Activated CD4-positive, alpha-beta T cell treated with anti-CD3 and anti-CD28 coated beads, Interleukin-2, Interleukin-6, amounts not matched to agents 100 ng/mL and 50 ng/mL, durations not matched to agents 16 hours and 8 hours (primary cell): ENCODE measurements at regions not wholly inside any gene's neighbourhood (a gene's known extent, or its start where the extent isn't known, plus 50 kb on each side); places are given as distances from the start of the nearest gene placed in this dataset.

ENCODE experiments used
- DNase-seq: peaks from one replicate; pipeline ENCODE4 v3.0.0-alpha.2; 2020

- no peak for DNase-seq
These were observed 368.2 kb upstream of the PRICKLE1 start for GRCh38 chr12:42957561-42958290.

DNA sequence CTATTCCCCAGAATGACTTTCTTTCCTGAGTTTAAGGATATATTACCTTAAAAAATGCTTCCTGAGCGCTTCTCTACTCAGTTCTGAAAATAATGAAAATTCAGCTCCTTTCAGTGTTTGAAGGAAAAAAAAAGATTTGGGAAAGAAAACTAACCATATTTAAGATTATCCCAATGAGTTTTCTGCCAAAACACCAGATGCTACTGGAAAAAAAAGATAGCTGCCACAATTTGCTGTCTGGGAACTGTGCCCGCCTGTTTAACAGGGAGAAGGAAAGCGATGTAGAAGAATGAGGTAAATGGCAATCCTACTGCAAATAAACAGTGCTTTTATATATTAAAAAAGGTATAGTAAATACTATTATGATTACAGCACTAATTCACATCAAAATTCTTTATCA is 367.6 kb upstream of the PRICKLE1 start:
- no peak for DNase-seq

GRCh38 chr12:42953021-42953420 is 363.5 kb upstream of the PRICKLE1 start:
- DNase-seq, result no peak

DNA sequence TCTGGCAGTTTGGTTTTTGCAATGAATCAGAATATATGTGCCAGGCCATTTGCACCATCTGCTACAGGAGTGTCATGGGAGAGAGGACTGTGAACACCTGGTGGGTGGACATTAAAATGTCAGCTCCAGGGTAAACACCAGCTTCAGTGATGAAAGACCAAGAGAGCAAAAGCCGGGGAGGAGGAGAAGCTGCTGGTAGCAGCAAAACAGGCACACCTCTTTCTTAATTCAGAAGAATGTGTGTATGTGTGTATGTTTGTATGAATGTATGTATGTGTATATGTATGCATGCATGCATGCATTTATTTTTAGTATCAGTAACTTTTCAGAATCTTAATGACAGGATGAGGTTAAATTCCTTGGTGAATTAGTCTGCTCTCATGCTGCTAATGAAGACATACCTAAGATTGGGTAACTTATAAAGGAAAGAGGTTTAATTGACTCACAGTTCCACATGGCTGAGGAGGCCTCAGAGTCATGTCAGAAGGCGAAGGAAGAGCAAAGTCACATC is 357.4 kb upstream of the PRICKLE1 start:
- DNase-seq, result no peak

GRCh38 chr12:42945927-42946326 is 356.4 kb upstream of the PRICKLE1 start:
- DNase-seq, result no peak

DNA sequence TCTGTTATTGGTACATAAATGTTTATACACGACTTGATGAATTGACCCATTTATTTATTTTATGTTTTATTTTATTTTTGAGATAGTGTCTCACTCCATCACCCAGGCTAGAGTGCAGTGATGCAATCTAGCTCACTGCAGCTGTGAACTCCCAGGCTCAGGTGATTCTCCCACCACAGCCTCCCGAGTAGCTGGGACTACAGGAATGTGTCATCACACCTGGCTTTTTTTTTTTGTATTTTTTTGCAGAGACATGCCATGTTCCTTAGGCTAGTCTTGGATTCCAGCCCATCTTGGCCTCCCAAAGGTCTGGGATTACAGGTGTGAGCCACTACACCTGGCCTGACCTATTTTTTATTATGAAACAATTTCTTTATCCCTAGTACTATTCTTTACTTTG is 355.0 kb upstream of the PRICKLE1 start:
- DNase-seq, result no peak

DNA sequence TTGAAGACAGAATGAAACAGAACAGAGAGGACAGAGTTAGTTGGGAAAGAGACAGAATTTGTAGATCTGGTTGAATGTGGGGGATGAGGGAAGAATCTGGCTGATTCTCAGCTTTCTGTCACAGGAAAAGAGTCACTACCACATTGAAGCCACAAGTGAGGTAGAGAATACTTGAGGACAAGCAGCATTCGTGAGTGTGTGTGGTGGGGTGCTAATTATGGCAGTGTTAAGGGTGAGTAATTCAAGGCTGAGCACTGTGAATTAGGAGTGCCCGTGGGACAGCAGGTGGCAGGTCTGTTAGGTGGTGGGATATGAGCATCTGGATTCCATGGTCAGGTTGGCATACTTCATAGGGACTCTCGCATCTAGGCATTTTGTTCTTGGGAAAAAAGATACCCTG is 347.4 kb upstream of the PRICKLE1 start:
- DNase-seq, result no peak

DNA sequence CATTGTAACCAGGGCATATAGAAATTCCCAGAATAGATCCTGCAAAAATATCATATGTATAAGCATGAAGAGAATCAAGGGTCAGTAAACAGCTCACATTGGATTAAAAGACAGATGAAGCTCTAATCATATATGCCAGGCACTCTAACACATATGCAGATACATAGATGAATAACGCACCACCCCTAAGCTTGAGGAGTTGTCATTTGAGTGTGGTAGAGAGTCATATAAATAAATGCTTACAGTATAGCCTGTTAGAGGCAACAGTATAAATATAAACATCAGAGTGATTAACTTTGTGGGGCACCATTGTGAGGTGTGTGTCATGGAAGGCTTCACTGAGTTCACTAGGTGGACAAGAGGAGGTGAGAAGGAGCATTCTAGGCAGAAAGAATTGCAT is 346.7 kb upstream of the PRICKLE1 start:
- no peak for DNase-seq

GRCh38 chr12:42935756-42936155 is 346.2 kb upstream of the PRICKLE1 start:
- DNase-seq, result no peak

GRCh38 chr12:42935090-42935489 is 345.5 kb upstream of the PRICKLE1 start:
- DNase-seq, result no peak

DNA sequence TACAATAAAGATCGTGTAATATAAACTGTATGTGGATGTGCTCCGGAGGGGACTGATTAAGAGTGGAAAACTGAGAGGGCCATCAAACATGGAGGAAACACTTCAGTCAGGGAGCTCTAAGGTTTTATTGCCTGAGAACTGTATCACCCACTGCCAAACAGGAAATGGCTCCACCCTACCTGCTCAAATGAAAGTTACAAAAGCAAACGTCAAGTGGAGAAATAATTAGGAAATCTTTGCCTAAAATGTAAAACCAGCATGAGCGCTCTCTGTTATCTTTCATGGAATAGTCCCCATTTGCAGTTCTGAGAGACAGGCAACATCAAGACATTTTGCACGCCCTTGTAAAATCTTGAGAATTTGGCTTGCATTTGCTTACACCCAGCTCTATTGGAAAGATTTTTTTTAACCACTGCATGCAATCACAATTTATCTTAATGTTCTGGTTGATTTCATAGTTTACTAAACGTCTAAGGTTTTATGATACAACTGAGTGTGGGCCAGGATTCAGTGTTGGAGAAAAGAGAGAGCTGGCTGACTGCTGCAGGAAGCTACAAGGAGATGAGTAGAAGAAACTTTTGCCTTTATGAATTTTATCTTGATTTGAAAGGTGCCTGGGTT is 344.0 kb upstream of the PRICKLE1 start:
- DNase-seq, result no peak

DNA sequence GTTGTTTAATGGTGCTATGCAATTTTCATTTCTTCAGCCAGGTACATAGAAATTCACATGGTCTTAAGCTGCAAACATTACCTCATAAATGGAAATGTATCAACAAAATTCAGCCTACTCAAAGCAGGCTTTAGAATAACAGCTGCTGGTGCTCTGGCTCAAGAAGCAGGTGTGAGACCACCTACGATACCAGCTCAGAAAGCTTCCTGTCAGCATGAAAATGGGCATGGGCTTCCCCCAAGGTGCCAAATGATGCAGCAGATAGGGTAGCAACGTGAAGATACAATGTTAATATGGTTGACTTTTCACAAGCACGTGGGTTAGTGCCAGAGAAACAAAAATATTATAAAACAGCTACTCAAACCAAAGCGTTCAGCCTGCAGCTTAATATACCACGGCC is 343.4 kb upstream of the PRICKLE1 start:
- DNase-seq, result no peak

GRCh38 chr12:42926232-42926631 is 336.7 kb upstream of the PRICKLE1 start:
- DNase-seq, result no peak

- no peak for DNase-seq
These were observed 334.9 kb upstream of the PRICKLE1 start for GRCh38 chr12:42924482-42924881.

GRCh38 chr12:42923583-42923982 is 334.0 kb upstream of the PRICKLE1 start:
- no peak for DNase-seq

DNA sequence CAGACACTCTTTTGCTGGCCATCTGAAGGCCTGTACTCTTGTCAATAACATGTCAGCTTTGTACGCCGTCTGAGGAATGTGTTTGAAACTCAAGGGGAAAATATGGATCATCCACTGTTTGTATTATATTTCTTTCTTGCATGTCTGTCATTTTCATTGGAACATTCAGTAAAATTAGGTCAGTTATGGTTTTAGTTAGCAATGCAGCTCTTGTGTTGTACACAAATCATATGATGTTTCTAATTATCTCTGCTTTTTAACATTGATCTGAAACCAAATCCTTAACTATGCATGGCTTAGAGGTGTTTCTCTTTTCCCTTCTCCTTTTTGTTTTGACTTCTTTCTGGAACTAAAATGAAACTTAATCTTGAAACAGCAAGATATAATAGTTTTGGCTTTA is 333.6 kb upstream of the PRICKLE1 start:
- DNase-seq, result no peak

GRCh38 chr12:42922505-42922850 is 332.9 kb upstream of the PRICKLE1 start:
- no peak for DNase-seq

DNA sequence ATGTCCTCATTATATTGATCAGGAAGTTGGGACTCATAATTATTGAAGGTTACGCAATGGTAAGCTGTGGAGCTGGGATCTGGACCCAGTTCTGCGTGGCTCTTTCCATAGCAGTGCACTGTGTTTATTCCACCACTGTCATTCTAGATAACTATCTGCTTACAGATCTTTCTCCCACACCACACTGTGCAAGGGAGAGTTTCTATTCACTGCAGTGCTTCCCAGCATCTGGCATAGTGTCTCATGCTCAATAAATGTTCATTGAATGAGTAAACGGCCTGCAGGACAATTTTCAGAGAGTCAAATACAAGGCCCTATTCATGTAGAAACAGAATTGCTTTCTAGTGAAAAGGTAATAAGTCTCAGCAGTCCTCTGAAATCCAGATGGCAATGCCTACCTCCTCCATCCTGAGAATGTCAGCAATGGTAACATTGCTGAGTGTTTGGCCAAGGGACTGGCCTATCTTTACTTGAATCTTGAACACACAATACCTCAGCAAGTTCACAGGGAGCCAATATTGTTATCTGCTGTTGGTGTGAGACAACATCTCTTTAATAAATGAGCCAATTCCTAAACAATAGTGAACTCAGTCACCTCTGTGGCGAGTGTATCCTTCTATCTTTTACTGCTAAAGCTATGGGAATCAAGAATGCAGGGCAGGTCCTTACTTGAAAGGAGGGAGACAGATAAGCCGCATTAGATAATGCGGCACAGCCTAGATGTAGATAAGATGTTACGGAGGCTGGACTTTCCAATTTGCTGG is 332.4 kb upstream of the PRICKLE1 start:
- DNase-seq, result no peak

DNA sequence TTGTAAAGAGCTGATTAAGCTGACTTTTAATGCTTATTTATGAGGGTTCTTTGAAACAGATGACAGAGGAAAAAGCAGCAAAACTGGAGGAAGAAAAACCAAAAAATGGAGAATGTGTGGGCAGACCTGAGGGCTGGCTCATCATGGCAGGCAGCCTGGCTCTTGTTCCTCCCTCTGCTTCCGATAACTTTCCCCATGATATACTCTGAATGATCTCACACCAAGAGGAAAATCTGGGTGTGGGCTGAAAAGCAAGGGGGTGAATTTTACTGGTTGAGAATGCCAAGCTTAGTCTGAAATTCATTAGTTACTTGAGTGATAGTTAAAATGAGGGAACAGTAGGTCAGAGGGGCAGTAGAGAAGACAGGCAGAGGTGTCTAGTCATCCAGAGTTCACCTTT is 330.1 kb upstream of the PRICKLE1 start:
- no peak for DNase-seq

DNA sequence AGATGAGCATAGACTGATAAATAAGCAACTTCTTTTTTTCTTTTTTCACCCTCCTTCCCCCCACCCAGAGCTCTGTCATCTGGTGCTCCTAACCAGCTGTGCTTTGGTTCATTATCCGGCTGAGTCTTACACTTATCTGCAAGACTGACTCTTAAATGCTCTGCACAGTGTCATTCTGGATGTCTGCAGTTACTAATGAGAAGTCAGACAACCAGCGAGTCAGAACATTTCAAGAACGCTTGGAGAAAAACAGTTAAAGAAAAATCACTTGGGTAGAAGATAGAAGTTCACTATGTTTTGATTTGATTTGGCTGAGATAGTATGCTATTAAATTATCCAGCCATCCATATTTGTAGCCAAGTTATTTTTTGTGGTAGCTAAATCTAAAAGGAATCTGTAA is 328.9 kb upstream of the PRICKLE1 start:
- no peak for DNase-seq

DNA sequence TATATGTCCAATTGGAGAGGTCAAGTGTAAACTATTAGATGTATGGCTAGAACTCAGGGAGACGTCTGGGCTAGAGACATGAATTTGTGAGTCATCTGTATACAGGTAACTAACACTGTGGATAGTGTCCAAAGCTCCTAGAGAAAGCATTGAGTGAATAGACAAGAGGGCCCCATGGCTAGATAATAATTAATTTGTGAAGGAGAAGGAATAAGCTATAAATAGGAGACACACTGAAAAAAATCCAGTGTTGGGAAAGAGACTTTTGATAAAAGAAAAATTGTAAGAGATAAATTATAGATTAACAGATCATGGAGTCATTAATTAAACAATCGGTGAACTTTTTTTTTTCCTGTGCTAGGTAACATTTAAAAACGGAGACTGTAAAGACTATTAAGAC is 326.6 kb upstream of the PRICKLE1 start:
- DNase-seq, result no peak

DNA sequence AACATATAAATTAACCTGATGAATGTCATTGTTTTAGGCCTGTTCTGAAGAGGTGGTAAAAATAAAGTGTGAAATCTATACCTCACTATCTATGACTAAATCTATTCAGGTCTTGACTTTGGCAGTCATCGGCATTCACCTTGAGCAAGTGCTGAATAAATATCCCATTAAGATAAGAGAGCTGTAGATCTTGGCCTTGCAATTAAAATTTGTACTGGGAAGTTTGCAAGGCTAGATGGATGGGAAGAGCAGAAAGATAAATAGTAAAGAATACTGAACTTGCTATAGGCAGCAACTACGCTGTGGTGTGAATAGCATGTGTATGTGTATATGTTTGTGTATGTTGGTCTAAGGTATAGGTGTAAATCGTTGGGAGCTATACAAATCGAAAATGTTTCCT is 325.9 kb upstream of the PRICKLE1 start:
- DNase-seq, result no peak

- no peak for DNase-seq
These were observed 322.8 kb upstream of the PRICKLE1 start for GRCh38 chr12:42912367-42912766.

GRCh38 chr12:42910656-42911055 is 321.1 kb upstream of the PRICKLE1 start:
- DNase-seq, result no peak
